ENCODE measurements at regions not wholly inside any gene's neighbourhood (a gene's known extent, or its start where the extent isn't known, plus 50 kb on each side); places are given as distances from the start of the nearest gene placed in this dataset.

- TF ChIP-seq, protein P1, sequence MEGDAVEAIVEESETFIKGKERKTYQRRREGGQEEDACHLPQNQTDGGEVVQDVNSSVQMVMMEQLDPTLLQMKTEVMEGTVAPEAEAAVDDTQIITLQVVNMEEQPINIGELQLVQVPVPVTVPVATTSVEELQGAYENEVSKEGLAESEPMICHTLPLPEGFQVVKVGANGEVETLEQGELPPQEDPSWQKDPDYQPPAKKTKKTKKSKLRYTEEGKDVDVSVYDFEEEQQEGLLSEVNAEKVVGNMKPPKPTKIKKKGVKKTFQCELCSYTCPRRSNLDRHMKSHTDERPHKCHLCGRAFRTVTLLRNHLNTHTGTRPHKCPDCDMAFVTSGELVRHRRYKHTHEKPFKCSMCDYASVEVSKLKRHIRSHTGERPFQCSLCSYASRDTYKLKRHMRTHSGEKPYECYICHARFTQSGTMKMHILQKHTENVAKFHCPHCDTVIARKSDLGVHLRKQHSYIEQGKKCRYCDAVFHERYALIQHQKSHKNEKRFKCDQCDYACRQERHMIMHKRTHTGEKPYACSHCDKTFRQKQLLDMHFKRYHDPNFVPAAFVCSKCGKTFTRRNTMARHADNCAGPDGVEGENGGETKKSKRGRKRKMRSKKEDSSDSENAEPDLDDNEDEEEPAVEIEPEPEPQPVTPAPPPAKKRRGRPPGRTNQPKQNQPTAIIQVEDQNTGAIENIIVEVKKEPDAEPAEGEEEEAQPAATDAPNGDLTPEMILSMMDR (IDR thresholded peaks at IDR 0.05; ENCODE audit: insufficient read depth, low read length, poor library complexity, severe bottlenecking), result no peak
- no peak for TF ChIP-seq EZH2phosphoT487 (conservative IDR thresholded peaks at IDR 0.05; ENCODE audit: low read length)
These were observed 216.0 kb upstream of the NFIA start for GRCh38 chr1:60866226-60866900.

All from SU-DHL-6 (cell line).